K562 (cell line): ENCODE measurements at regions not wholly inside any gene's neighbourhood (a gene's known extent, or its start where the extent isn't known, plus 50 kb on each side); places are given as distances from the start of the nearest gene placed in this dataset.

Experiments used
- ARHGAP35 ChIP-seq: fragments of 450-650 bp; IDR thresholded peaks from 2 replicates; pipeline ENCODE4 v1.6.1; 2018; ENCODE audit not compliant: partially characterized antibody
- CEBPG ChIP-seq, 3 experiments: fragments of 200-800 bp in 1 of 3; sonication (Bioruptor generic) in 1 of 3; sonication (generic) in 1 of 3; formaldehyde crosslinking in 1 of 3; IDR thresholded peaks in 2 of 3; conservative IDR thresholded peaks in 1 of 3; 2 replicates each; pipeline versions ENCODE4 v1.6.1 to v1.8.0; 2016 to 2022; ENCODE audit warnings: missing compliant biosample characterization in 2 of 3, missing genetic modification characterization in 2 of 3, mild to moderate bottlenecking in 1 of 3, missing genetic modification reagents in 1 of 3
- GTF2E2 ChIP-seq: fragments of 200-800 bp; sonication (Bioruptor generic); IDR thresholded peaks from 2 replicates; pipeline ENCODE4 v1.6.1; 2016; ENCODE audit warnings: missing genetic modification characterization, missing compliant biosample characterization
- HLTF ChIP-seq: fragments of 450-650 bp; IDR thresholded peaks from 2 replicates; pipeline ENCODE4 v1.6.1; 2016
- HMG20A ChIP-seq: fragments of 450-650 bp; formaldehyde crosslinking; conservative IDR thresholded peaks from 2 replicates; pipeline ENCODE4 v1.4.0; 2020; ENCODE audit warnings: mild to moderate bottlenecking, mixed read lengths
- ILK ChIP-seq: fragments of 450-650 bp; IDR thresholded peaks from 2 replicates; pipeline ENCODE4 v1.6.1; 2016; ENCODE audit warnings: missing genetic modification characterization, low read depth, mild to moderate bottlenecking, missing compliant biosample characterization, moderate library complexity, borderline replicate concordance
- ZNF197 ChIP-seq: fragments of 200-800 bp; sonication (Bioruptor generic); IDR thresholded peaks from 2 replicates; pipeline ENCODE4 v1.6.1; 2016; ENCODE audit warnings: low read depth, missing genetic modification characterization, missing compliant biosample characterization
- TF ChIP-seq, protein P1 (sequence below): fragments of 250-450 bp; sonication (Bioruptor Pico); IDR thresholded peaks from 2 replicates; pipeline ENCODE4 v1.4.0; 2020; ENCODE audit warnings: mild to moderate bottlenecking, moderate library complexity
- TF ChIP-seq, protein P2 (sequence below): fragments of 450-650 bp; IDR thresholded peaks from 2 replicates; pipeline ENCODE4 v1.6.1; 2018; ENCODE audit warnings: mild to moderate bottlenecking, low read depth; ENCODE audit not compliant: partially characterized antibody
- TF ChIP-seq, protein P3 (sequence below): sonication (generic); formaldehyde crosslinking; IDR thresholded peaks from 2 replicates; pipeline ENCODE4 v1.8.0; 2022; ENCODE audit warnings: mild to moderate bottlenecking, missing genetic modification reagents

DNA sequence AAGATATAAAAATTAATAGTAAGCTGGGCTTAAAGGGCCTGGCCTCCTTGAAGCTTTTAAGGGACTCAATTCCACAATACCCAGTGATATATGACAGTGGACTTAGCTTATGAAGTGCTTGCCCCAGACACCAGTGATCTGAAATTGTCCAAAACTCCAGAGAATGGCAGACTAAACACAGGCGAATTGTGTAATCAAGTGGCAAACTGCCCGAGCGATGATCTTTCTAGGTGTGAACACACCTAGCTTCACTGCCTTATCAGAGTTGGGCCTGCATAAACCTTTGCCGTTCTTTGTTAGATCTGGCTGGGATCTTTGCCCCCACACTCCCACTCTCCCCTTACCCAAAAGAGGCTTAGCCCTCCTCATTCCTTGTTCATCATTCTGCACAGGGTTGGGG, 62.5 kb upstream of the SH3RF1 start (continued):
- TF ChIP-seq, protein P1, sequence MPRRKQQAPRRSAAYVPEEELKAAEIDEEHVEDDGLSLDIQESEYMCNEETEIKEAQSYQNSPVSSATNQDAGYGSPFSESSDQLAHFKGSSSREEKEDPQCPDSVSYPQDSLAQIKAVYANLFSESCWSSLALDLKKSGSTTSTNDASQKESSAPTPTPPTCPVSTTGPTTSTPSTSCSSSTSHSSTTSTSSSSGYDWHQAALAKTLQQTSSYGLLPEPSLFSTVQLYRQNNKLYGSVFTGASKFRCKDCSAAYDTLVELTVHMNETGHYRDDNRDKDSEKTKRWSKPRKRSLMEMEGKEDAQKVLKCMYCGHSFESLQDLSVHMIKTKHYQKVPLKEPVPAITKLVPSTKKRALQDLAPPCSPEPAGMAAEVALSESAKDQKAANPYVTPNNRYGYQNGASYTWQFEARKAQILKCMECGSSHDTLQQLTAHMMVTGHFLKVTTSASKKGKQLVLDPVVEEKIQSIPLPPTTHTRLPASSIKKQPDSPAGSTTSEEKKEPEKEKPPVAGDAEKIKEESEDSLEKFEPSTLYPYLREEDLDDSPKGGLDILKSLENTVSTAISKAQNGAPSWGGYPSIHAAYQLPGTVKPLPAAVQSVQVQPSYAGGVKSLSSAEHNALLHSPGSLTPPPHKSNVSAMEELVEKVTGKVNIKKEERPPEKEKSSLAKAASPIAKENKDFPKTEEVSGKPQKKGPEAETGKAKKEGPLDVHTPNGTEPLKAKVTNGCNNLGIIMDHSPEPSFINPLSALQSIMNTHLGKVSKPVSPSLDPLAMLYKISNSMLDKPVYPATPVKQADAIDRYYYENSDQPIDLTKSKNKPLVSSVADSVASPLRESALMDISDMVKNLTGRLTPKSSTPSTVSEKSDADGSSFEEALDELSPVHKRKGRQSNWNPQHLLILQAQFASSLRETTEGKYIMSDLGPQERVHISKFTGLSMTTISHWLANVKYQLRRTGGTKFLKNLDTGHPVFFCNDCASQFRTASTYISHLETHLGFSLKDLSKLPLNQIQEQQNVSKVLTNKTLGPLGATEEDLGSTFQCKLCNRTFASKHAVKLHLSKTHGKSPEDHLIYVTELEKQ (CRISPR knock-in tag) = no peak
- no peak for TF ChIP-seq ZNF197 (CRISPR knock-in tag)
- no peak for TF ChIP-seq HMG20A
- TF ChIP-seq HLTF = no peak
- TF ChIP-seq, protein P2, sequence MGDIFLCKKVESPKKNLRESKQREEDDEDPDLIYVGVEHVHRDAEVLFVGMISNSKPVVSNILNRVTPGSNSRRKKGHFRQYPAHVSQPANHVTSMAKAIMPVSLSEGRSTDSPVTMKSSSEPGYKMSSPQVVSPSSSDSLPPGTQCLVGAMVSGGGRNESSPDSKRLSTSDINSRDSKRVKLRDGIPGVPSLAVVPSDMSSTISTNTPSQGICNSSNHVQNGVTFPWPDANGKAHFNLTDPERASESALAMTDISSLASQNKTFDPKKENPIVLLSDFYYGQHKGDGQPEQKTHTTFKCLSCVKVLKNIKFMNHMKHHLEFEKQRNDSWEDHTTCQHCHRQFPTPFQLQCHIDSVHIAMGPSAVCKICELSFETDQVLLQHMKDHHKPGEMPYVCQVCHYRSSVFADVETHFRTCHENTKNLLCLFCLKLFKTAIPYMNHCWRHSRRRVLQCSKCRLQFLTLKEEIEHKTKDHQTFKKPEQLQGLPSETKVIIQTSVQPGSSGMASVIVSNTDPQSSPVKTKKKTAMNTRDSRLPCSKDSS = no peak
- no peak for TF ChIP-seq ARHGAP35
- no peak for TF ChIP-seq CEBPG (CRISPR knock-in tag; IDR thresholded peaks at IDR 0.05)
- no peak for TF ChIP-seq CEBPG (tag; conservative IDR thresholded peaks at IDR 0.05 in 1 of 2, IDR thresholded peaks at IDR 0.05 in 1 of 2)
- TF ChIP-seq ILK = no peak
- no peak for TF ChIP-seq GTF2E2
- TF ChIP-seq, protein P3, sequence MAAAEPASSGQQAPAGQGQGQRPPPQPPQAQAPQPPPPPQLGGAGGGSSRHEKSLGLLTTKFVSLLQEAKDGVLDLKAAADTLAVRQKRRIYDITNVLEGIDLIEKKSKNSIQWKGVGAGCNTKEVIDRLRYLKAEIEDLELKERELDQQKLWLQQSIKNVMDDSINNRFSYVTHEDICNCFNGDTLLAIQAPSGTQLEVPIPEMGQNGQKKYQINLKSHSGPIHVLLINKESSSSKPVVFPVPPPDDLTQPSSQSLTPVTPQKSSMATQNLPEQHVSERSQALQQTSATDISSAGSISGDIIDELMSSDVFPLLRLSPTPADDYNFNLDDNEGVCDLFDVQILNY (CRISPR knock-in tag) = no peak
